ENCODE measurements at regions not wholly inside any gene's neighbourhood (a gene's known extent, or its start where the extent isn't known, plus 50 kb on each side); places are given as distances from the start of the nearest gene placed in this dataset.

DNA sequence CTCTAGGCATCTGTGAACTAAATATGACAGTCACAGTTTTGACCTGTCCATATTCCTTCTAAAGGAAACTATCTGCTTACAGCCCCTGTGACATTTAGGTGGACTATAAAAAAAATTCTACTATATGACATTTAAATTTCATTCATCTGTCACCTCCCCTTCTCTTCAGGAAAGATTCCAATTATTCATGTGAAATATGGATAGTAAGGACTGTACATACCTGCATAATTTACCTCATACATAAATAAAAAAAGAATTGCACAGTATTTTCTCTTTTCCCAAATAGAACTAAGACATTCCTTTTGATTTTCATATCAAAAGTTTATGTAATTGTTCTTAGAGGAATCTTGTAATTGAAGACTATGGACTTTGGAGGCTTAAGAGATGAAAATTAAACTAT lies 192.3 kb upstream of the GRIN3A start:
- no peak for TF ChIP-seq CTCF (conservative IDR thresholded peaks at IDR 0.05; ENCODE audit: low read length)
- TF ChIP-seq EZH2phosphoT487 (IDR thresholded peaks at IDR 0.05; ENCODE audit: borderline replicate concordance), result no peak
